ENCODE measurements at regions not wholly inside any gene's neighbourhood (a gene's known extent, or its start where the extent isn't known, plus 50 kb on each side); places are given as distances from the start of the nearest gene placed in this dataset.

GRCh38 chr11:109747839-109748238 is 325.8 kb downstream of the C11orf87 start:
- DNase-seq (ENCODE audit: low spot score) (no peak), ATAC-seq (no peak), FAIRE-seq (no peak)
- BruUV-seq (replicated peaks): no TSS peak
- H3K4me3 ChIP-seq (replicated peaks in 1 of 3; ENCODE audit: insufficient read depth in 1 of 3, low read depth in 2 of 3, low read length in 3 of 3): no peak overlapping the region
- POLR2A ChIA-PET: no interaction called here
- intact Hi-C loops (cut with micrococcal nuclease; ENCODE audit: unreplicated experiment) (no loop called here), in situ Hi-C loops (cut with HindIII; ENCODE audit: extremely low pct_ligation_motif_present, low pct_unique_long_range_greater_than_20kb) (no loop called here)
- no peak for TF ChIP-seq REPIN1 (CRISPR knock-in tag; IDR thresholded peaks at IDR 0.05; ENCODE audit: borderline replicate concordance, low read depth)
- TF ChIP-seq ZSCAN30 (CRISPR knock-in tag; IDR thresholded peaks at IDR 0.05): no peak
- no peaks in the 10 kb centered on the region for H3K79me2 ChIP-seq (ENCODE audit: insufficient read depth, low read length)
- H3K27ac ChIP-seq (ENCODE audit: extremely low read length, insufficient read depth, low read length): no peak overlapping the region
- H3K9me3 ChIP-seq (ENCODE audit: low read length): no peaks in the 10 kb centered on the region
- H3K9ac ChIP-seq (ENCODE audit: insufficient read depth, low read depth, low read length): no peak overlapping the region
- CTCF ChIA-PET (ENCODE audit: low intra/inter-chr PET ratio, low total read pairs): no interaction called here
- WGBS (ENCODE audit: low lambda C conversion rate): 3% methylated on average over 7 of the region's 7 CpGs
- no peaks in the 10 kb centered on the region for H3K4me1 ChIP-seq (ENCODE audit: insufficient read depth, low read length)
- no peaks in the 10 kb centered on the region for H3K36me3 ChIP-seq (replicated peaks in 1 of 2; ENCODE audit: control insufficient read depth in 1 of 2, insufficient read depth in 2 of 2, low read length in 2 of 2)
- H3K4me2 ChIP-seq (ENCODE audit: low read depth, low read length): no peak overlapping the region
- no peaks in the 10 kb centered on the region for H4K20me1 ChIP-seq (ENCODE audit: insufficient read depth, low read length)
- H3K27me3 ChIP-seq (ENCODE audit: control insufficient read depth in 1 of 2, insufficient read depth in 2 of 2, low read length in 2 of 2): no peaks in the 10 kb centered on the region
- H2AFZ ChIP-seq (ENCODE audit: low read length): no peak overlapping the region

- TF ChIP-seq ZNF616 (CRISPR knock-in tag; IDR thresholded peaks at IDR 0.05; ENCODE audit: low read depth) (no peak), FOXM1 (CRISPR knock-in tag; IDR thresholded peaks at IDR 0.05) (no peak), ZBTB7B (CRISPR knock-in tag; IDR thresholded peaks at IDR 0.05) (no peak), MXD1 (CRISPR knock-in tag; IDR thresholded peaks at IDR 0.05) (no peak), ZFP36L1 (CRISPR knock-in tag; IDR thresholded peaks at IDR 0.05) (no peak), ATM (IDR thresholded peaks at IDR 0.05; ENCODE audit: borderline replicate concordance) (no peak), PTBP1 (IDR thresholded peaks at IDR 0.05; ENCODE audit: low read depth, low read length, poor library complexity, severe bottlenecking) (no peak), EHMT2 (IDR thresholded peaks at IDR 0.05; ENCODE audit: borderline replicate concordance, low read depth, low read length) (no peak), THAP7 (CRISPR knock-in tag; IDR thresholded peaks at IDR 0.05) (no peak), E2F5 (CRISPR knock-in tag; conservative IDR thresholded peaks at IDR 0.05) (no peak), MXD4 (CRISPR knock-in tag; IDR thresholded peaks at IDR 0.05) (no peak), ATAD3A (CRISPR knock-in tag; IDR thresholded peaks at IDR 0.05) (no peak), ZBTB7A (CRISPR knock-in tag; IDR thresholded peaks at IDR 0.05) (no peak), HNRNPL (IDR thresholded peaks at IDR 0.05; ENCODE audit: low read depth, low read length) (no peak), ZFP82 (CRISPR knock-in tag; IDR thresholded peaks at IDR 0.05; ENCODE audit: borderline replicate concordance) (no peak), ZNF772 (CRISPR knock-in tag; IDR thresholded peaks at IDR 0.05) (no peak), ERF (CRISPR knock-in tag; IDR thresholded peaks at IDR 0.05) (no peak), JARID2 (CRISPR knock-in tag; IDR thresholded peaks at IDR 0.05; ENCODE audit: insufficient replicate concordance) (no peak), KDM6A (CRISPR knock-in tag; IDR thresholded peaks at IDR 0.05; ENCODE audit: low read depth) (no peak)
- no peaks in the 10 kb centered on the region for H3K36me3 ChIP-seq (replicated peaks in 1 of 2; ENCODE audit: control insufficient read depth in 1 of 2, insufficient read depth in 2 of 2, low read length in 2 of 2)
- FAIRE-seq (no peak), ATAC-seq (no peak), DNase-seq (ENCODE audit: low spot score) (no peak)
- H4K20me1 ChIP-seq (ENCODE audit: insufficient read depth, low read length): no peaks in the 10 kb centered on the region
- H3K4me3 ChIP-seq (replicated peaks in 1 of 3; ENCODE audit: insufficient read depth in 1 of 3, low read depth in 2 of 3, low read length in 3 of 3): no peak overlapping the region
- H2AFZ ChIP-seq (ENCODE audit: low read length): no peak overlapping the region
- 0% methylated on average over 1 of the region's 1 CpG for WGBS (ENCODE audit: low lambda C conversion rate)
- in situ Hi-C loops (cut with HindIII; ENCODE audit: extremely low pct_ligation_motif_present, low pct_unique_long_range_greater_than_20kb) (no loop called here), intact Hi-C loops (cut with micrococcal nuclease; ENCODE audit: unreplicated experiment) (no loop called here)
- BruUV-seq (replicated peaks): no TSS peak
- H3K79me2 ChIP-seq (ENCODE audit: insufficient read depth, low read length): no peaks in the 10 kb centered on the region
- ChIA-PET POLR2A (no interaction called here), CTCF (ENCODE audit: low intra/inter-chr PET ratio, low total read pairs) (no interaction called here)
- no peak overlapping the region for H3K9ac ChIP-seq (ENCODE audit: insufficient read depth, low read depth, low read length)
- no peak overlapping the region for H3K27ac ChIP-seq (ENCODE audit: extremely low read length, insufficient read depth, low read length)
- H3K27me3 ChIP-seq (ENCODE audit: control insufficient read depth in 1 of 2, insufficient read depth in 2 of 2, low read length in 2 of 2): no peaks in the 10 kb centered on the region
- no peaks in the 10 kb centered on the region for H3K4me1 ChIP-seq (ENCODE audit: insufficient read depth, low read length)
- no peak overlapping the region for H3K4me2 ChIP-seq (ENCODE audit: low read depth, low read length)
- no peaks in the 10 kb centered on the region for H3K9me3 ChIP-seq (ENCODE audit: low read length)
Measured at GRCh38 chr11:109749476-109749875, 327.5 kb downstream of the C11orf87 start.

Data from HepG2 (cell line).